GM21528 (cell line): ENCODE measurements at regions not wholly inside any gene's neighbourhood (a gene's known extent, or its start where the extent isn't known, plus 50 kb on each side); places are given as distances from the start of the nearest gene placed in this dataset.
A peak's percentile ranks its signal among the peaks of the same experiment; 100 is the strongest.

Experiments used
- ATAC-seq: cut with Tn5 transposase; IDR thresholded peaks from one replicate; pipeline ENCODE4 v1.9.1; 2021; ENCODE audit warnings: mild to moderate bottlenecking, moderate library complexity; ENCODE audit not compliant: unreplicated experiment, low FRiP score

GRCh38 chr11:11789735-11790369 is 51.9 kb upstream of the USP47 start:
- no peak for ATAC-seq

GRCh38 chr11:11788063-11788710 is 53.6 kb upstream of the USP47 start:
- no peak for ATAC-seq

GRCh38 chr11:11787305-11788062 is 54.3 kb upstream of the USP47 start:
- ATAC-seq = peak; percentile 67

GRCh38 chr11:11786771-11787170 is 55.0 kb upstream of the USP47 start:
- no peak for ATAC-seq

GRCh38 chr11:11786234-11786633 is 55.5 kb upstream of the USP47 start:
- no peak for ATAC-seq

GRCh38 chr11:11782532-11783110 is 59.2 kb upstream of the USP47 start:
- no peak for ATAC-seq

GRCh38 chr11:11780858-11781257 is 60.9 kb upstream of the USP47 start:
- no peak for ATAC-seq

- ATAC-seq = no peak
These were observed 61.8 kb upstream of the USP47 start for GRCh38 chr11:11779975-11780374.

GRCh38 chr11:11777897-11778296 is 63.9 kb upstream of the USP47 start:
- no peak for ATAC-seq

GRCh38 chr11:11776714-11777113 is 65.1 kb upstream of the USP47 start:
- ATAC-seq = no peak

GRCh38 chr11:11774928-11775327 is 66.8 kb upstream of the USP47 start:
- no peak for ATAC-seq

- ATAC-seq = no peak
These were observed 68.8 kb upstream of the USP47 start for GRCh38 chr11:11772865-11773515.

GRCh38 chr11:11770921-11771486 is 70.8 kb upstream of the USP47 start:
- no peak for ATAC-seq

- ATAC-seq = no peak
These were observed 71.5 kb upstream of the USP47 start for GRCh38 chr11:11770296-11770695.

- ATAC-seq = no peak
These were observed 72.0 kb upstream of the USP47 start for GRCh38 chr11:11769782-11770181.

- no peak for ATAC-seq
These were observed 72.4 kb upstream of the USP47 start for GRCh38 chr11:11769362-11769761.

- ATAC-seq = no peak
These were observed 77.4 kb upstream of the USP47 start for GRCh38 chr11:11764423-11764803.

- no peak for ATAC-seq
These were observed 77.9 kb upstream of the USP47 start for GRCh38 chr11:11763796-11764422.

GRCh38 chr11:11760838-11761237 is 80.9 kb upstream of the USP47 start:
- ATAC-seq = no peak

GRCh38 chr11:11758603-11759196 is 83.1 kb upstream of the USP47 start:
- ATAC-seq = no peak
